Stimulated activated CD4-positive, alpha-beta T cell treated with anti-CD3 and anti-CD28 coated beads, Interleukin-12 subunit alpha, Interleukin-12 subunit beta, amount 100 ng/mL, for 48 hours (primary cell): ENCODE measurements at regions not wholly inside any gene's neighbourhood (a gene's known extent, or its start where the extent isn't known, plus 50 kb on each side); places are given as distances from the start of the nearest gene placed in this dataset.

Experiments
- DNase-seq, 3 donors: peaks; one replicate each; pipeline ENCODE4 v3.0.0-alpha.2; 2020; ENCODE audit warnings: low read depth in 2 of 3, low spot score in 1 of 3

DNA sequence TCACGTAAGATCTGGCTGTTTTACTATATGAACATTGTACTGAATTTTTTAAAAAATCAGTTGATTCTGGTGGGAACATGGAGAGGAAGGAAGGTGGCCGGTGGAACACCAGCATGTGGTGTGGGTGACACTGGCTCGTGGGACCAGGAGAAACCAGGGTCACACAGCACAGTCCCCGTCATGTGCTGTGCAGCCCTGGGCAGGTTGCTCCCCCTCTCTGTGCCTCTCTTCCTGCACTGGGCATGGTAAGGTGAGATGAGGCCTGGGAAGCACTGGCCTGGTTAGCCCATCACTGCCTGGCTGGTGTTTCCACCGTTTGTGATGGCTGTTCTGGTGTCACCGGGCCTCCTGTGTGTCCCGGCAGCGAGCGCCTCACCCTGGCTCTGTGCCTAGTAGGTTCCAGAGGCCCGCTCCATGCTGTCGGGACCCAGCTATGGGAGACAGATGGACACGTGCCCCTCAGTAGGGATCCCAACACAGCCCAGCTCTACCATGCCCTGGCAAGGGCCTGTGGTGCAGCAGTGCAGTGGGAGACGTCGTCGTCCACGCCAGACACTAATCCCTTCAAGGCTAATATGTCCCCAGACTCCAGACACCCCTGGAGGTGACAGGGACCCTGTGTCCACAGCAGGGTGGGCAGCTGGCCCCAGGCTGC lies 88.2 kb upstream of the LINC01488 start:
- no peak for DNase-seq

DNA sequence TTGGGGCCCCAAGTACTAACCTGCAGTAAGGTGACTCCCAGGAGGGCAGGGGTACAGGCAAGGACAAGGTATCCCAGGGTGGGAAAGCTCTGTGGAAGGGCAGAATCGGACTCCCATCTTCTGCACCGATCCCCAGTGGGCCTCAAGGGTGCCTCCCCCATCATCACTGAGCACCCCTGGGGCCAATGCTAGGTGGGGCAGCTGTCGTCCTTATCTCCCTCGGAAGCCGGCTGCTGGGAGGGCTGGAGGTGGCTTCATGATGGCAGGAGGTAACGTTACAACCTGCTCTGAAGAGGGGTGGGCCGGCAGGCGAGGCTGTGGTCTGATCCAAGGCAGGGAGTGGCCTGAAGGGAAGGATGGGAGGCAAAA lies 87.6 kb upstream of the LINC01488 start:
- DNase-seq, result no peak

DNA sequence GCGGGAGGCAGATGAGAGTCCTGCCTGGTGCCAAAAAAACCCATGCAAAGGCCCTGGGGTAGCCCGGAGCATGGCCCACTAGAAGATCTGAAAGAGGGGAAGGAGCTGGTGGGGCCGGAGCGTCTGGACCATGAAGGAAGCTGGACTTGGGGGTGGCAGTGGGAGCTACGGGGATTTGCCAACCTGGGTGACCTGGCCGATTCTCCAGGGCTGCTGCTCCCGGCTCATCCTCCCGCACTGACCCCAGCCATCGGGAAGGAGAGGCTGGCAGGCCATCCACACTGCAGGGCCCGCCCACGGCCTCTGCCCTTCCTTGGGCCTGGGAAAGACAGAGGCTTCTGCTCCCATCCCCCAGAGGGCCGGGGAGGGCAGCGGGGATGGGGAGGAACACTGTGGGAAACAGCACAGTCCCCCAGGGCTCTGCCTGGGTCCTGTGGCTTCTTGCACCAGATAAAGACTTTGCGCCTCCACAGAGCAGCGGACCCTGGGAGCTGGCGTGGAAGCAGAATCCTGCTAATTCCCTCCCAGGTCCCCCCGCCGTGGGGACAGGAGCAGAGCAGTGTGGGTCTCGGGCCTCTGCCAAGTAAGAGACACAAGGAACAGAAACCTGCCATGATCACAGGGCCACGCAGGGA lies 87.1 kb upstream of the LINC01488 start:
- no peak for DNase-seq

DNA sequence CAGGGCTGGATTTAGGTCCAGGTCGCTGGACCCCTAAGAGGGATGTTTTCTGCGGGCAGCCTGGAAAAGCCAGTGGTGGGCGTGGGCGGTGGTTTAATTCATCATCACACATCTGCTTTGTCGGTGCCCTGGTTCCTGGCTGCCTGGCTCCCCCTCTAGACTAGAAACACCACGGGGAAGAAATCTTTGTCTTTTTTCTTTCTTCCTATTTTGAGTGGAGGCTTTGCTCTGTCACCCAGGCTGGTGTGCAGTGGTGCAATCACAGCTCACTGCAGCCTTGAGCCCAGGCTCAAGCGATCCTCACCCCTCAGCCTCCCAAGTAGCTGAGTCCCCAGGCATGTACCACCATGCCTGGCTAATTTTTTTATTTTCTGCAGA lies 86.6 kb upstream of the LINC01488 start:
- DNase-seq, result no peak

DNA sequence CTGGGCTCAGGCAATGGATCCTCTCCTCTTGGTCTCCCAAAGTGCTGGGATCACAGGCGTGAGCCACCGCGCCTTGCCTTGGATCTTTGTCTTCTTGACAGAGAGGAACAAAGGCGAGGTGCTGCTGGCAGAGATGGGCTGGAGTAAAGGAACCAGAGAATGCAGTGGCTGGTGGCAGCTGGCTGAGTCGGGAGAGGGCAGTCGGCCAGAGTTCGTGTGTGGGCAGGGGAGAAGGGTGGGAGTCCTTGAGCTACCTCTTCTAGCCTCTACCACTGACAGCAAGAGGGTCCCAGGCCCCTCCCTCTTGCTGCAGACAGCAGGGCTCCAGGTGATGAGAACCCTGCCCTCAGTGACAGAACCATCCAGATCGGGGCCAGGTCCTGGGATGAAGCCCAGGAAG lies 86.2 kb upstream of the LINC01488 start:
- no peak for DNase-seq

DNA sequence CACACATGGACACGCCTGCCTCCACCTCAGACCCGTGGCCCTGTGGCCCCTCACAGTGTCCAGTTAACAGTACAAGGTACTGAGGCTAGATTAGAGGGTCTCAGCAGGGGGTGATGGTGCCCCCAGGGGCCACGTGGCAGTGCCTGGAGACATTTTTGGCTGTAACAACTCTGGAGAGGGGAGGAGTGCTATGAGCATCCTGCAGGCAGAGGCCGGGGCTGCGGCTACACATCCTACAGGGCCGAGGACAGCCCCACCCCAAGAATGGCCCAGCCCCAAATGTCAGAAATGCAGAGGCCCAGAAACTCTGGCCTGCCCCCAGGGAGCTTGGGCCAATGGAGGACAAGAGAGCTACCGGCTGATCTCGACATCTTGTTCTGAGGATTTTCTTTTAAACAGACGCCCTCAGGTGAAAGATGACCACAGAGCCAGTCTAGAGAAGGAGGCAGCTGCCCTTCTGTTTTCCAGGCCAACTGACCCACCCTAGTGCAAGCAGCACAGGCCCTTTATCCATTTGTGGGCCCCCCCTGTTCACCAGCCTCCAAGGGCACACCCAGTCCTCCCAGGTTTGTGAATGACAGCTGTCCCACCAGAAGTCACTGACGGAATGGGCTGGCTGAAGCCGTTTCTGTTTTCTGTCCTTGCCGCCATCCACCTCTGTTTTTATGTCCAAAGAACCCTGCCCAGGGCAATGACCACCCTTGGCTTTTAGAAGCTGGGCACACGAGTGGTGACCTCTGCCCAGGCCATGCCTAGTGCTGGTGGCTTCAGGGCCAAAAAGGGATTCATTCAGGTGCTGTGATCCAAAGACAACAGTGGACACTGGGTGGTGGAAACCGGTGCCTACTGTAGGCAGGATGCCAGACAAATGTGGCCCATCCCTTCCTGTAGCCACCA lies 85.2 kb upstream of the LINC01488 start:
- no peak for DNase-seq

DNA sequence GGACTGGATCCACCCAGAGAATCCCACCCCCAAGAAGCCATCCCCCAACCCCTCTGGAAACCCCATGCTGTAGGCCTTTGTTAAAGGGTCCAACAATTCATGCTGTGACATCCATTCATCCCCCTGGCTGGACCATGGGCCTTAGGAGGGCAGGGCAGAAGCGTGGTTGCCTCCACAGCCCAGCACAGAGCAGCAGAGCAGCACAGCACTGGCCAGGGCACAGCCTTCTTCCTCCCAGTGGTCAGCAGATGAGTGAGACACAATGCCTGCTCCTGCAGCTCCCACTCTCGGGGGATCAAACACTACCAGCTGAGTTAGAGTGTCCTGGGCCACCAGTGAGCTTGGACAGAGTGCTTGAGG lies 84.5 kb upstream of the LINC01488 start:
- no peak for DNase-seq

DNA sequence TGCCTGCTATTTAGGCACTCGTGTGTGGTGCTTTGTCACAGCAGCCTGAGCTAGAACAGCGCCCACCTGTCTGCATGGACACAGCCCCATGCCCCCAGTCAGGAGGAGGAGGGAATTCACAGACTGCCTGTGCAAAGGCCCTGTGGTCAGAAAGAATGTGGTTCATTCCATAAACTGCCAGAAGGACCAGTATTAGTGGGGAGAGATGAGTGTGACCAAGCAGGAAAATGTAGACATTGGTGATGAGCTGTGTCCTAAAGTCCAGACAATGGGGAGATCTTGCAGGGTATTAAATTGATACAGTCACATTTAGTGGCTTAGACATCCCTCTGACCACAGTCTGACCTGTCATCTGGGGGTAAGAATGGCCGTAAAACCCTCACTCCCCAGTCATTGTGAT lies 83.7 kb upstream of the LINC01488 start:
- DNase-seq, result no peak

DNA sequence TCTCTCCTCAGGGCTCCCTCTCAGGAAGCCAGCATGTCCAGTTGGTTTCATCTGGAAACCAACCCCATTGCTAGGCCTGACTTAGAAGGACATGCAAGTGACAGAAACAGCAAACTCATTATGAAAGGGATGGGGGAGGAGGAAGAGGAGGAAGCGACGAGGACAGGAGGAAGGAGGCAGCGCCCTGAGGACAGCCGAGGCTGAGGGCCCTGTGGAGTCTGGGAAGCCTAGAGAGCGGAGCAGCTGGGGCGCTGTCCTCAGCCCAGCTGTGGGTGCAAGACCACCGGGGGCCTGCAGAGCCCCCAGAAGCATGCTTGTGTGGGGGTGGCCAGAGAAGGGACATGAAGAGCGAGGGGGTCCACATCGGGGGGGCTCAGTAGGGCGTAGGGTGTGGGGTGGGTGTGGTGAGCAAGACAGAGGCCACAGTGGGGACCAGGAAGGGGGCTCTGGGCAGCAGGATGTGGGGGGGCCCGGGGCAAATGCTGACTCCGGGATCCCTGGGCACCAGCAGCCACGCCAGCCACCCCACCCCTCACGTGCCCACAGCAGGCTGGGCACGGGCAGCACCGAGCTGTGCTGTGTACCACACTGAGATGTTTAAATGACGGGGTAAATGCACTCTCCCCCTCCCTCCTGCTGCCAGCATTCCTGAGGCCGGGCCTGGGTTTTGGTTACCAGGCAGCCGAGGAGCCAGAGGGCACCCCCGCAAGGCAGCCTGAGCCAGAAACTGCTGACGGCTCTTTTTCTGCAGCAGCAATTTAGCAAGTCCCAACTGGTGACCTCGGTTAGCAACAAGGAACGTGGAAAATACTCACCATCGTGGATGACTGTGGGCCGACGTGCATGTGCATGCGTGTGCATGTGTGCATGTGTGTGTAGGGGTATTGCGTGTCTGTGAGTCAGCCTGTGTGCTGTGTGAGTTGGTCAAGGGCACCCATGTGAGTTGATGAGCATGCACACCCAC lies 82.7 kb upstream of the LINC01488 start:
- DNase-seq, result no peak

DNA sequence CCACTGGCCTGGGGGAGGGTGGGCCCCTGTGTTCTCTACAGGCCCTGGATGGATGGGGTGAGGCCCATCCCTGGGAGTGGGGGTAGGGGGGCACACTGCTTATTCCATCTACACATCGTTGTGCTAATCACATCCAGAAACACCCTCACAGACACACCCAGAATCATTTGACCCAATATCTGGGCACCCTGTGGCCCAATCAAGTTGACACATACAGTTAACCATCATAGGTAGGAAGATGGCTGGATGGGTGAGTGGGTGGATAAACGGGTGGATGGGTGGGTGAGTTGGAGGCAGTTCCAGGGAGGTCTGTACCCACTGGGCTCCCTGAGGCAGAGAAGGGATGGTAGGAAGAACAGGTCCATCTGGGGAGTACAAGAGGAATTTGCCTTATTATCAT lies 81.3 kb upstream of the LINC01488 start:
- no peak for DNase-seq

DNA sequence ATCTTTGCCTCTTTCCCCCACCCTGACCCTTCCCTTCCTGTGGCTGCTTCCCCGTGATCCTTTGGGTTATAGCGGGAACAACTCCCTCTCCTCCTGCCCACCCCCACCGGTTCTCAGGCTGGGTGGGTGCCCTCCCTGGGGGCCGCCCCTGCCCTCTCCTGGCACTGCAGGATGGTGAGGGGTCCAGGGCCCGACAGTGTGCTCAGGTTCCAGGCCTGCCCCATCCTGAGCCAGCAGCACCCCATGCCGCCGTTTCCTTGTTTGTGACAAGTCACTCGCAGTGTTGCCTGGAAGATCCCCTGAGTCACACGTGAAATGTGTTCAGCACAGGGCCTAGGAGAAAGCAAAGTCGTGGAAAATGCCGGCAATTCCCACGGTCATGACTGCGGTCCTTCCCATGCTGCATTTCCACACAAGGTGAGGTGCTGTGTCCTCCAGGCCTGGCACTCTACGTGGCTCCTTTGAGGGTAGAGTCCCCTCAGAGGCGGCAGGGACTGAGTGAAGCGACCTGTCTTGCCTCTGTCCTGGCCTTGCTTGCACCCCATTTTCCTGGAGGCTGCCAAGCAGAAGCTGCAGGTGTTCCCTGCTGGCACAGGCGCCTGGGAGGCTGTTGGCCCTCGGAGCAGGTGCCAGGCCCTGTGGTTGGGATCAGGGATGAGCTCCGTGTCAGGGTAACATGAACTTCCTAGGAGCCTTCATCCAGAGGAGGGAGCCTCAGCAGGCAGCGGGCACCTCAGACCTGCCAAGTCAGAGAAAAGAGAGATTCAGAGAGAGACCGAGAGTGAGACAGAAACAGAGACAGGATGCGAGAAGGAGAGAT lies 80.5 kb upstream of the LINC01488 start:
- no peak for DNase-seq

DNA sequence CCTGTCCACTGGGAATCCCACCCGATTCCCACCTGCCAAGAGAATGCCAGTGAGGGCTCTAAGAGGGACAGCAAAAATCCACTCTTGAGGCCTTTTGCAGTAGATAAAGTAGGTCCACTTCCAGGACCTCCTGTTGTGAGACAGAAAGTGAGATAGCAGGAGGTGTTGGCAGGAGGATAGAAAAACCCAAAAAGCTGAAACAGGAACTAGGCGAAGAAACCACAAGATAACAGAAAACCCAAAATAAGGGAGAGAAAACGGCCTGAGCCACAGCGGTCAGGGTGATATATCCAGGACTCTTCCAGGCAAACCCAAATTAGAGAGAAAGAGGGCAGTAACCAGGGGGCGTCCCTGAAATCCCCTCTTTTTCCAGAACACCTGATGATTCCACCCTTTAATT lies 79.7 kb upstream of the LINC01488 start:
- no peak for DNase-seq

DNA sequence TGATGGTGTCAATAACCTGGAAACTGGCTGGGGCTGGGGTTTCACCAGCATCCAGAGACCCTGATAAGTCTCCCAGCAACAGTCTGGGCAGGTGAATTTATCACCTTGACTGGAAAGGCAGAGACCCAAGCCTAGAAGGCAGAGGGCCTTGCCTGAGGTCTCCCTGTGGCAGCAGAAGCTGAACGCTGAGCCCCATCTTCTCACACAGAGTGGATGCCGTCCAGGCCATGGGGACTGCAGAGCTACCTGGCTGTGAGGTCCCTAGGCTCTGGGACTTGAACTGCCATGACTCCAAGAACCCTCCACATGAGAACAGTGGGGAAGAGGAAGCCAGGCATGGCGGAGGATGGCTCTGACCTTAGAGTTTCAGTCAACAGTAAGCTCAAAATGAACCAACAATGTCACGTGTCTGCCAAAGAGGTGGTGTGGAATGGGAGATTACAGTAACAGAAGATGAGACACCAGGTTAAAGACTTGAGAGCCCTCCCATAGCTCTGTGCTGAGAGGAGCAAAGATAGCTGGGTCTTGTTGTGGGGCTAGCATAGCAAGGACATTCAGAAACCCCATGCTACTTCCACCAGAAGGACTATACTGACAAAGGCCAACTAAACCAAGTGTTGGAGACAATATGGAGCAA lies 79.1 kb upstream of the LINC01488 start:
- DNase-seq, result no peak

DNA sequence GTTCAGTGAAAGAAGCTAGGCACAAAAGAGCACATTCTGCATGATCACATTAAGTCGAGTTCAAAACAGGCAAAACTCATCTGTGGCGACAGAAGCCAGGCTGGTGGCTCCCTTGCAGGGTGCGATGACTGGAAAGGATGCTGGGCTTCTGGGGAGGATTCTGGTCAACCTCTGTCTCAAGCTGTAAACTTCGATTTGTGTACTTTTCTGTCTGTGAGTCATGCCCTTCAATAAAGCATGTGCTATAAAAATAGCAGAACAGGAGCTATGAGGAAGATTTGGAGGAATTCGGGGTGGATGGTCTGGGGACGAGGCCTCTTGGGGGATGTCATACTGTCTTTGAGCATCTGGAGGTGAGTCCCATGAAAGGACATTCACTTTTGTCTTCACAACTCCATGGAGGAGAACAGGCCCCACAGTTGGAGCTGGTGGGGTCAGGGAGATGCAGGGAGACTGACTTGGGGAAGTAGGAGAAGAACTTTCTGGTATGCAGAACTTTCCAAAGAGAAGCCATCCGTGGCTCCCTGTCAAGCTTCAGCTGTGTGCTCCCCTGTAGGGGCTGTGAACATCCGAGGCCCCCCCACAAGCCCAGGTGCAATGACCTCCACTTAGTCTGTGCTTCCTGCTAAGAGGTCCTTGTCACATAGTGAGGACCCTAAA lies 77.8 kb upstream of the LINC01488 start:
- DNase-seq, result no peak

DNA sequence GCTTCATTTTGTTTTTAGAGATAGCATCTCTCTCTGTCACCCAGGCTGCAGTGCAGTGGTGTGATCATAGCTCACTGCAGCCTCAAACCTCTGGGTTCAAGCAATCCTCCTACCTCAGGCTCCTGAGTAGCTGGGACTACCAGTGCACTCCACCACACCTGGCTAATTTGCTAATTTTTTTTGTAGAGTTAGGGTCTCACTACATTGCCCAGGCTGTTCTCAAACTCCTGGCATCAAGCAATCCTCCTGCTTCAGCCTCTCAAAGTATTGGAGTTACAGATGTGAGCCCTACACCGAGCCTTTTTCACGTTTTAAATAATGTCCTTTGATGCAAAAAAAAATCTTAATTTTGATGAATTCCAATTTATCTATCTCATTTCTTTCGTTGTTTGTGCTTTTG lies 75.4 kb upstream of the LINC01488 start:
- no peak for DNase-seq

DNA sequence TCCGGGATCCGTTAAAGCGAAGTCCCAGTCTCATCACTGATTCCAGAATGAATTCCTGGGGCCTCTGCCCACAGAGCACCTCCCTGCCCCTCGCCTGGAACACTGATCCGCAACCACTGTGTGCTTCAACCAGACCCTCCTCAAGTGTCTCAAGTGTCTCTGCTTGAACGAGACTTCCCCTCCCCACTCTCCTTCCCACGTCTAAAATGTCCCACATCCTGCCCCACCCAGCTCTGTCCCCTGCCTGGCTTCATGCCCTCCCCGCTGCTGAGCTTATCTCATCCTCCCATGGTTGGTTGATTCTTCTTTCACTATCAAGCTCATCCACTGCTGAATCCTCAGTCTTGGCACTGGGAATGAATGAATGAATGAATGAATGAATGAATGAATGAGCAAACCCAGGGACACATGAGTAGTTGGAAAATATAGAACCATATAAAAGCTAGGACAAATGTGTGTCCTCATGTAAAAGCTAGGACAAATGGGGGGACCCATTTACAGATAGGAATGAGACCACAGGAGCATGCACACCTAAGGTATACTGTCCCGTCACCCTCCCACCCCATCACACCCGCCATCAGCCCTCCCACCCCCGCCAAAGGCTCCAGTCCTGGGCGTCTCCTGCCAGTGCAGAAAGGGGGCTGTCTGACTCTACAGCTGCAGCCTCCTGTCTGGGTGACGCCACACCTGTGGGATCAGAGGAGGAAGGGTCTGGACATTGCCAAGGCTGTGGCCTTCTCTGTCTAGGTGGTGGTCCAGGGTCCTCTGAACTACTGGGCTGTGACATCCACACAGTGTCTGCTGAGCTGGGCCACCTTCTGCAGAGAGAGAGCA lies 71.4 kb upstream of the LINC01488 start:
- no peak for DNase-seq

DNA sequence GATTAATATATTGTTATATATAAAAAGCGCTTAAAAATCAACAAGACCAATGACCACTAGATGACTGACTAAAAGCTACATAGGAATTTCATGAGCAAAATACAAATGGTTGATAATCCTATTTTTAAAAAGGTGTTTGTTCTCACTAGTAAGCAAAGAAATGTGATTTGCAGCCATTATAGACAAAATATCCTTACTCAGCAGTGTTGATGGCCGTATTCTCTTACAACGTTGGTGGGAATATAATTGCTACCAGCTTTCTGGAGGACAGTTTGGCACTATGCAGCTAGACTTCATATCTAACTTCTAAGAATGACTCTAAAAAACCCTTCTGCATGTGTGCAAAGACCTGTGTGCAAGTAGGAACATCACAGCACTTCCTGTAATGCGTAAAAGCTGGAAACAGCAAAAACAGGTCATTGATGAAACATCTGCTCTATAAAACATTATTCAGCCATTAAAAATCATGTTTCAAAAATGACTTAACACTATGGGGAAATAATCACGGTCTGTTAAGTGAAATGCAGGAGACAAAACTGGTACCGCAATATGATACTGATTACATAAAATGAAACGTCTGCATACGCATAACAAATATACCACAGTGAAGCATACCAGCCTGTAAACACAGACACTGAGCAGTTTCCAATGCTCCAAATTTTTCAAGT lies 70.1 kb upstream of the LINC01488 start:
- no peak for DNase-seq
